ENCODE measurements at regions not wholly inside any gene's neighbourhood (a gene's known extent, or its start where the extent isn't known, plus 50 kb on each side); places are given as distances from the start of the nearest gene placed in this dataset.

- DNase-seq = no peak
These were observed 586.1 kb downstream of the INHBA start for GRCh38 chr7:41116817-41117216.

GRCh38 chr7:41116337-41116736 lies 586.6 kb downstream of the INHBA start:
- no peak for DNase-seq

- no peak for DNase-seq
These were observed 588.2 kb downstream of the INHBA start for GRCh38 chr7:41114691-41115090.

DNA sequence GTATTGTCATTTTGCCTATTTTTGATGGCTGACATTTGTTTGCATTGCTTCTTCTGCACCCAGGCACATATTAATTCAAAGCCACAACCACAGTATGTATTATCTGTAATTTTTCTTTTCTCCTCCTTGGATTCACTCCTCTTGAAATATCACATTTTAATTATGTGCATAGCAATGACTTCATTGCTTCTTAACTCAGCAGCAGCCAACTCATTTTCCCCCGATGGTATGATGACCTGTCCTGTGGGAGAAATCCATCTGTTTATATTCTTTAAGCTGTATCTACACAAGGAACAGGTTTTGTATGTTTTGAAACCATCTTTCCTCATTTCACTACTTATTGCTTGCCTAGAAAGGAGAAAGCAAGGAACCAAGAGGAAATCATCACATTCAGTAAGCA lies 588.8 kb downstream of the INHBA start:
- no peak for DNase-seq

- no peak for DNase-seq
These were observed 589.2 kb downstream of the INHBA start for GRCh38 chr7:41113719-41114118.

DNA sequence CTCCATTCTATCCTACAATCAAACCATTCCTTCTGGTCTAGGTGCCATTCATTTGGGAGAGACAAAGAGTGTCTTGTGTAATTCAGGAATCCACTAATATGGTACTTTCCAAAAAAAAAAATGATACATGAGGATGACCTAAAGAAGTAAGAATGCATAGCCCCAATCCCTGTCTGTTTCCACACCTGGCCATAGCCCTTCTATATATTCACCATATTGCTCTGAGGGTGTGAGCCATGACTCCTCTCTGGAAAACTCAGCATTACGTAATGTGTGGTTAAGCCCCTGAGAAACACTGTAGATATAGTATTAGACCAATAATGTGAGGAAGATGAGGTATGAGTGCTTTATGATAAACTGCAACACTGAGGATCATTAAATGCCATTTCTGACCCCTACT lies 592.7 kb downstream of the INHBA start:
- no peak for DNase-seq

GRCh38 chr7:41108821-41109220 lies 594.1 kb downstream of the INHBA start:
- no peak for DNase-seq

GRCh38 chr7:41107938-41108448 lies 594.9 kb downstream of the INHBA start:
- DNase-seq = no peak

DNA sequence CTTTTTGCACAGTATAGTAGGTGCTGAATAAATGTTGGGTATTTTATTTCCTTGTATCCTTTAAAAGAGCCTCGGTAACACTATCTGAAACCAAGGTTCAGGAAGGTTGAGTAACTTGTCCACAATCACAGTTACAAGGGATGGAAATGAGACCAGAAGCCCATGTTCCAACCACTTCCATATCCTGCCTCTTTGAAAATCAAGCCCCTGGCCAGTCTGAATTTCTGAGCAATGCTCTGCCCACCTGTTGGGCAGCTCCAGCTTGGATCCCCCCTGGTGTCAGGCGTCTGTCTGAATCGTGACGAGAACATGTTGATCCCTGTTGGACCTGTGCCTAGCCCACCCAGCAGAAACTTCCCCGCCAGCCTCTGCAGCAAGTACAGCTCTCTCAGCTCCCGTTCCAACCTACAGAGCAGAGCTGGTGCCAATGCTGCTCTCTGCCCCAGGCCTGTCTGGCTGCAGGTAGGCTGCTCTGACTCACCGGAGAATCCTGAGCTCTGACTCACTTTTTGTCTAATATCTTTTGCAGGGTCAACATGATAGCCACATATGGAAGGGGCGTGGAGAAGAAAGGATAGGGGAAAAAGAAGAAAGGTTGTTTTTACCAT lies 595.5 kb downstream of the INHBA start:
- DNase-seq = peak; percentile 15

- no peak for DNase-seq
These were observed 598.3 kb downstream of the INHBA start for GRCh38 chr7:41104631-41105030.

GRCh38 chr7:41103331-41103730 lies 599.6 kb downstream of the INHBA start:
- DNase-seq = no peak

DNA sequence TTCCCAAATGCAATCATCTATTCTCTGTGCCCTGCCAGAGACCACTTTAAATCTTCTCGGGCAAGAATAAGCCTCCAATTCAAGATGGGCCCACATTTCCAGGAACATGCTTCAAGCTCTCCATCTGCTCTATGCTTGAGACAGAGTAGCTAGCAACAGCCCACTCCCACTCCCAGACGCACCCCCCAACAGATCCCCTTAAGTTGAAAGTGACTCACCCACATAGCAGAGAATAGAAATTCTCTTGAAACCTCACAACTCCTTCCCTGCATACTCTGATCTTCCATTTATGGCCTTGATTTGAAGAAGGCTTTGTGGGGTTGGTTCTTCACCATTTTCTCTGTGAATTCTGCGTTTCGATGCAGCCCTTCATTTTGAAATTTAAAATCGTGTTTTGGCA lies 604.0 kb downstream of the INHBA start:
- DNase-seq = no peak

- no peak for DNase-seq
These were observed 604.5 kb downstream of the INHBA start for GRCh38 chr7:41098402-41098801.

DNA sequence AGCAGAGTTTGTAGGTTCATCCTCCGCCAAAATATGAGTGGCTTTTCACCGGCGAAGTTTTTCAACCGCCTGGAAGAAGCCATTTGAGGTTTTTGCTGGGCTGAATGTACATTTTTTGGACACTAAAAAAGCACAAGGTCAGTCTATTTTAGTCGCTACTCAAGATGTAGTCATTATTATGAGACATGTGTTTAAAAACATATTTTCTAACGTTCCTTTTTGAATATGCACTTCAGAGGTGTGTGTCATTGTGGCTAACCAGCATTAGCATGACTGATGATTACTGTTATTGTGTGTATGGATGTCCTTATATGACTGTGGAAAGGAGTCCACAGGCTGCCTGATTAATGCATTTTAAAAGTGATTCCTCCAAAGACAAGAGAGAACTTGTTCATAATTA lies 605.4 kb downstream of the INHBA start:
- DNase-seq = no peak

GRCh38 chr7:41096917-41097316 lies 606.0 kb downstream of the INHBA start:
- no peak for DNase-seq

GRCh38 chr7:41093141-41093540 lies 609.7 kb downstream of the INHBA start:
- no peak for DNase-seq

GRCh38 chr7:41085244-41085643 lies 617.6 kb downstream of the INHBA start:
- DNase-seq = no peak

DNA sequence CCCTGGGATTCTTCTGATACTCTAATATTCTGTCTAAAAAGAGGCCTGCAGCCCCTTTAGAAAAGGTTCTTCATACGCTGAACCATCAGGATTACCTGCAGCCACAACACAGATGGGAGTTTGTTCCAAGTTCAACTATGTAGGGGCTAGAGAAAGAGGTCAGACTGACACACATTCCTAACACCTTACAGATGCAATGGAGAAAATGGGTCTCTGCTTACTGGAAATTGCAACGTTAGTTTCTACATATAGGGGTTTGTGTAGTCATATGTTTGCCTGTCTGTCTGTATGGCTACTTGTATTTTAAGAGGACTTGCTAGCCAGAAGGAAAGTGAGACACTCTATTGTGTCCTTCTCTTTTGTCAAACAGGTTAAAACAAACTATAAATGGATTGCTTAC lies 618.5 kb downstream of the INHBA start:
- DNase-seq = no peak

- DNase-seq = no peak
These were observed 633.3 kb downstream of the INHBA start for GRCh38 chr7:41069635-41070034.

DNA sequence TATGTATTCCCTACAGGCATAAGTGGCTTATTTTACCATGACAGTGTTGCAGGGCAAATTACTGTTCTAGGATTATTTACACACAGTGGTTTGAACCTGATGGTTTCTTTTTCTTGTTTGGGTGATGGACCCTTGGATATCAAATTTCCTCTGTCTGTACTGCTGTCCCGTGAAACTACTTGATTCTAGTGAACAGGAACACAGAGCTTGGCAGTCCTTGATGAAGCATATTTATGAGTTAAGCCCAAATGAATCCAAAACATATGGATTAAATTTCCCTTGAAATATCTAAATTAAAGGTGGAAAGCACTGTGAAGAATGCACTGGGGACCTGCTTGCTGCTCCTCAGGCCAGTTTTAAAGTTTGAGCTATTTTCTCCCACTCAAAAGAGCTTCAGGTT lies 635.3 kb downstream of the INHBA start:
- no peak for DNase-seq

DNA sequence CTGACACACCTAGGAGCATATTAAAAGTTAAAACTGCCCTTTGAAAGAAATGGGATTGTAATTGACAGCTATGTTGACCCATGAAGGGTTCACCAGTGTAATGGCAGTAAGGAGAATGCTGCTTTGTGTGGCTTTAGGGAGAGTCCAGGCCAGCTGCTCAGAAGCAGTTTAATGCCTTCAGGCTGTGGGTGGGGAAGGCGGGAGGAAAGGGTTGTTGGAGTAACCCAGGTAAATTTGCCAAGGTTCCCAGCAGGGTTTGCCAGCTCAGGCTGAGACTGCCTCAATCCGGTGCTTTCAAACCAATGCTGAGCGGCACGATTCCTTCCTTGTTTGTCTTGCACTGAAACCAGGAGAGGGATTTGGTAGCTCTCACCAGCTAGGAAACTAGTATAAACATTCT lies 637.2 kb downstream of the INHBA start:
- DNase-seq = no peak

GRCh38 chr7:41063116-41063515 lies 639.8 kb downstream of the INHBA start:
- DNase-seq = no peak

GRCh38 chr7:41060796-41061195 lies 642.1 kb downstream of the INHBA start:
- no peak for DNase-seq

DNA sequence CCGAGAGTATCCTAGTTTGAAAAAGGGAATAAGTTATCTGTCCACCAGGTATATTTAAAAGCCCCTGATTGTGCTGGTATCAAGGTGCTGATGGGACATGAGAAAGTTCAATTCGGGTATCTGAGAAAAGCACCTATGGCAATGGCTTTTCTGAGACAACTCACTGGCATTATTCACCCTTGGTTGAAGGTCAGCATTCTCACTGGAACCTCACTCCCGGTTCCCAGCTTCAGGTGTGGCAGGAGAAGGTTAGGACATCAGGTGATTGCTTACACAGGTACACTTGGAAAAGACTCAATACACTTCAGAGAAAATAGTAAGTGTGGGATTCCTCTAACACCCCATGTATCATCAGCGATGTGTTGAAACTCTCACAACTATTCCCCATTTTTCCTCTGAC lies 643.1 kb downstream of the INHBA start:
- DNase-seq = no peak

- DNase-seq = no peak
These were observed 643.7 kb downstream of the INHBA start for GRCh38 chr7:41058986-41059741.

All from 8988T (cell line).